KMS-11 (cell line): ENCODE measurements at regions not wholly inside any gene's neighbourhood (a gene's known extent, or its start where the extent isn't known, plus 50 kb on each side); places are given as distances from the start of the nearest gene placed in this dataset.
A peak's percentile ranks its signal among the peaks of the same experiment; 100 is the strongest.

Experiments used
- H2AFZ ChIP-seq: fragments of 200-600 bp; sonication (generic); 2 replicates; pipeline ENCODE4 v1.6.1; 2016; ENCODE audit warnings: antibody characterized with exemption, mixed run types, low read depth
- H3K27ac ChIP-seq: fragments of 200-600 bp; sonication (generic); 2 replicates; pipeline ENCODE4 v1.6.1; 2016; ENCODE audit warnings: mild to moderate bottlenecking, mixed run types
- H3K27me3 ChIP-seq: fragments of 200-600 bp; sonication (generic); 2 replicates; pipeline ENCODE4 v1.6.1; 2017; ENCODE audit warnings: mild to moderate bottlenecking, low read depth, mixed run types, moderate library complexity; ENCODE audit not compliant: insufficient read depth
- H3K36me3 ChIP-seq: fragments of 200-600 bp; sonication (generic); 2 replicates; pipeline ENCODE4 v1.6.1; 2017; ENCODE audit warnings: mild to moderate bottlenecking, mixed run types; ENCODE audit not compliant: insufficient read depth
- H3K4me1 ChIP-seq: fragments of 200-600 bp; sonication (generic); 2 replicates; pipeline ENCODE4 v1.6.1; 2016; ENCODE audit warnings: mild to moderate bottlenecking, low read depth, mixed run types; ENCODE audit not compliant: poor library complexity, severe bottlenecking
- H3K4me2 ChIP-seq: fragments of 200-600 bp; sonication (generic); 2 replicates; pipeline ENCODE4 v1.7.0; 2016; ENCODE audit warnings: mild to moderate bottlenecking, mixed run types
- H3K4me3 ChIP-seq: fragments of 200-600 bp; sonication (generic); IDR thresholded peaks from 2 replicates; pipeline ENCODE4 v1.6.1; 2017; ENCODE audit warnings: low read depth, low read length, mixed read lengths; ENCODE audit not compliant: insufficient read depth
- H3K79me2 ChIP-seq: fragments of 200-600 bp; sonication (generic); 2 replicates; pipeline ENCODE4 v1.6.1; 2016; ENCODE audit warnings: low read depth, mixed run types; ENCODE audit not compliant: insufficient read depth
- H3K9ac ChIP-seq: fragments of 200-600 bp; sonication (generic); 2 replicates; pipeline ENCODE4 v1.6.1; 2016; ENCODE audit warnings: mild to moderate bottlenecking, mixed run types
- H4K20me1 ChIP-seq: fragments of 200-600 bp; sonication (generic); 2 replicates; pipeline ENCODE4 v1.6.1; 2016; ENCODE audit warnings: mild to moderate bottlenecking, mixed run types; ENCODE audit not compliant: insufficient read depth
- TF ChIP-seq, protein P1 (sequence below): fragments of 200-600 bp; sonication (generic); conservative IDR thresholded peaks from 2 replicates; pipeline ENCODE4 v1.6.1; 2017; ENCODE audit warnings: low read depth, mild to moderate bottlenecking, antibody characterized with exemption, low read length, moderate library complexity, mixed read lengths

- Histone ChIP-seq H3K79me2 (no peaks in the 10 kb centered on the region), H3K4me1 (no peaks in the 10 kb centered on the region), H2AFZ (no peak overlapping the region), H3K36me3 (no peaks in the 10 kb centered on the region), H3K27me3 (no peaks in the 10 kb centered on the region), H3K27ac (no peak overlapping the region), H3K9ac (no peak overlapping the region), H4K20me1 (no peaks in the 10 kb centered on the region), H3K4me3 (no peak overlapping the region), H3K4me2 (no peak overlapping the region)
- TF ChIP-seq, protein P1, sequence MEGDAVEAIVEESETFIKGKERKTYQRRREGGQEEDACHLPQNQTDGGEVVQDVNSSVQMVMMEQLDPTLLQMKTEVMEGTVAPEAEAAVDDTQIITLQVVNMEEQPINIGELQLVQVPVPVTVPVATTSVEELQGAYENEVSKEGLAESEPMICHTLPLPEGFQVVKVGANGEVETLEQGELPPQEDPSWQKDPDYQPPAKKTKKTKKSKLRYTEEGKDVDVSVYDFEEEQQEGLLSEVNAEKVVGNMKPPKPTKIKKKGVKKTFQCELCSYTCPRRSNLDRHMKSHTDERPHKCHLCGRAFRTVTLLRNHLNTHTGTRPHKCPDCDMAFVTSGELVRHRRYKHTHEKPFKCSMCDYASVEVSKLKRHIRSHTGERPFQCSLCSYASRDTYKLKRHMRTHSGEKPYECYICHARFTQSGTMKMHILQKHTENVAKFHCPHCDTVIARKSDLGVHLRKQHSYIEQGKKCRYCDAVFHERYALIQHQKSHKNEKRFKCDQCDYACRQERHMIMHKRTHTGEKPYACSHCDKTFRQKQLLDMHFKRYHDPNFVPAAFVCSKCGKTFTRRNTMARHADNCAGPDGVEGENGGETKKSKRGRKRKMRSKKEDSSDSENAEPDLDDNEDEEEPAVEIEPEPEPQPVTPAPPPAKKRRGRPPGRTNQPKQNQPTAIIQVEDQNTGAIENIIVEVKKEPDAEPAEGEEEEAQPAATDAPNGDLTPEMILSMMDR = no peak
Measured at GRCh38 chr3:180743813-180744590, 64.7 kb upstream of the CCDC39 start.

DNA sequence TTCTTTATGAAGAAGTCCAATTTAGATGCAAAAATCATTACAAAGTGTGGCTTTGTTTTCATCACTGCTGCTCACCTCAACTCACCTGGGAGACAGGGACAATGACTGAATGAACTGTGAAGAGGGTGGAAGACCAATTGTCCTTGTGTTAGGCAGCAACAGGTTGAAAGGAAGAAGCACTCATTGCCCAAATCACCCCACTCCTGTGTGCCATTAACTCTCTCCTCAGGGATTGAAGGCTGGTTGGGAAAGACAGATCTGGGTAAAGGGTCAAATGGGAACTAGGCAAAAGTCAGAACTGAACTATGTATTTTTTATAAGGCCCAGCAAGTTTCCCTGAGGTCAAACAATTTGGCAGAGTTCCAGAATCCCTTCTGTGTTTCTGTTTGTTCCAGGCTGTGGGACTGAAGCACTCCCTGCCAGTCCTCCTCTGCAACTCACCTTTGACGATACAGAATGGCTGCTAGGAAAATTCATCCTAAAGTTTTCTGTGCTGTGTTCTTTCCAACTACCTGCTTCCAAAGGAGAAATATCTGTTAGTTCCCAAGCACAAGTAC lies 68.6 kb upstream of the CCDC39 start:
- Histone ChIP-seq H3K4me1 (peaks cover 13% of the 10 kb centered on the region), H4K20me1 (no peaks in the 10 kb centered on the region), H3K79me2 (no peaks in the 10 kb centered on the region), H3K4me2 (no peak overlapping the region), H2AFZ (no peak overlapping the region), H3K27me3 (no peaks in the 10 kb centered on the region), H3K9ac (no peak overlapping the region), H3K4me3 (no peak overlapping the region), H3K27ac (no peak overlapping the region), H3K36me3 (no peaks in the 10 kb centered on the region)
- TF ChIP-seq, protein P1 = no peak

GRCh38 chr3:180749322-180749721 lies 70.0 kb upstream of the CCDC39 start:
- H3K4me2 ChIP-seq = no peak overlapping the region
- H3K4me3 ChIP-seq = no peak overlapping the region
- H3K36me3 ChIP-seq = no peaks in the 10 kb centered on the region
- H3K27ac ChIP-seq = no peak overlapping the region
- H3K4me1 ChIP-seq = peaks cover 13% of the 10 kb centered on the region
- no peaks in the 10 kb centered on the region for H3K27me3 ChIP-seq
- peak overlapping the region; percentile 20; the same call in 1 of the 2 replicates for H2AFZ ChIP-seq
- H4K20me1 ChIP-seq = no peaks in the 10 kb centered on the region
- TF ChIP-seq, protein P1 = no peak
- H3K9ac ChIP-seq = no peak overlapping the region
- no peaks in the 10 kb centered on the region for H3K79me2 ChIP-seq

DNA sequence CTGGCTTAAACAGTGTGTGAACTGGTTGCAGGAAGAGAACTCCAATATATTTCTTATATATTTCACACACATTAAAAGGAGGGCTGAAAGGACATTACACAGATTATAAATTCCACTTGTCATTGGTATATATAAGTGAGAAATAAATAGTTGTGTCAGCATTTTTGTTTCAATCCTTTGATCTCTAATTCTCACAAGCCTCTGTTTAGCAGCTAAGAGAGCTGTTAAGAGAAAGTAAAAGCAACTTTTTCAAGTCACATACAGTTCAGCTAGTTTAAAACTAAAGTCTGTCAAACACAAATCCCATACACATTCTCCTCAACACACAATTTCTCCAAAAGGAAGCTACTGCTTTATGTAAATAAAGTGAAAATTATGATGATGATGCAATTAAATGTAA lies 70.5 kb upstream of the CCDC39 start:
- Histone ChIP-seq H3K27ac (no peak overlapping the region), H3K27me3 (no peaks in the 10 kb centered on the region), H3K36me3 (no peaks in the 10 kb centered on the region), H4K20me1 (no peaks in the 10 kb centered on the region), H2AFZ (peak overlapping the region; percentile 20; the same call in 1 of the 2 replicates), H3K4me3 (no peak overlapping the region), H3K4me2 (peak overlapping the region; percentile 44; the same call in 1 of the 2 replicates), H3K4me1 (peaks cover 13% of the 10 kb centered on the region), H3K9ac (no peak overlapping the region), H3K79me2 (no peaks in the 10 kb centered on the region)
- TF ChIP-seq, protein P1 = no peak
